Karpas-422 (cell line): ENCODE measurements at regions not wholly inside any gene's neighbourhood (a gene's known extent, or its start where the extent isn't known, plus 50 kb on each side); places are given as distances from the start of the nearest gene placed in this dataset. TPM values are rescaled to one million over a fixed set of nuclear protein-coding genes. Genes with fewer than 3 reads are reported as not detected.

Source experiments
- DNase-seq: peaks from one replicate; pipeline ENCODE4 v3.0.0-alpha.2; 2015
- H2AFZ ChIP-seq: fragments of 200-600 bp; sonication (generic); 2 replicates; pipeline ENCODE4 v1.6.1; 2014; ENCODE audit warnings: antibody characterized with exemption, low read length, mixed read lengths
- H3K27ac ChIP-seq: fragments of 200-600 bp; sonication (generic); 2 replicates; pipeline ENCODE4 v1.5.1; 2014; ENCODE audit warnings: mild to moderate bottlenecking, low read length, moderate library complexity
- H3K27me3 ChIP-seq: fragments of 200-600 bp; sonication (generic); 2 replicates; pipeline ENCODE4 v1.6.1; 2014; ENCODE audit warnings: low read length, mixed read lengths
- H3K36me3 ChIP-seq: fragments of 200-600 bp; sonication (generic); 2 replicates; pipeline ENCODE4 v1.6.1; 2014; ENCODE audit warnings: low read length, mixed read lengths; ENCODE audit not compliant: insufficient read depth
- H3K4me1 ChIP-seq: fragments of 200-600 bp; sonication (generic); 2 replicates; pipeline ENCODE4 v1.6.1; 2014; ENCODE audit warnings: mild to moderate bottlenecking, low read length, mixed read lengths
- H3K4me2 ChIP-seq: fragments of 200-600 bp; sonication (generic); 2 replicates; pipeline ENCODE4 v1.6.1; 2014; ENCODE audit warnings: low read length, low read depth, mild to moderate bottlenecking; ENCODE audit not compliant: poor library complexity, severe bottlenecking
- H3K4me3 ChIP-seq: fragments of 200-600 bp; sonication (generic); 2 replicates; pipeline ENCODE4 v1.5.1; 2014; ENCODE audit warnings: mild to moderate bottlenecking, antibody characterized with exemption, low read length, mixed read lengths
- H3K79me2 ChIP-seq: fragments of 200-600 bp; sonication (generic); 2 replicates; pipeline ENCODE4 v1.6.1; 2014; ENCODE audit warnings: mild to moderate bottlenecking, low read length, mixed read lengths
- H3K9ac ChIP-seq: fragments of 200-600 bp; sonication (generic); 2 replicates; pipeline ENCODE4 v1.6.0; 2014; ENCODE audit warnings: low read length
- H3K9me2 ChIP-seq: fragments of 200-600 bp; sonication (generic), shearing (Covaris generic); replicated peaks from 2 replicates; pipeline ENCODE4 v1.6.0; 2014; ENCODE audit warnings: mild to moderate bottlenecking, low read length, moderate library complexity; ENCODE audit not compliant: insufficient read depth
- H3K9me3 ChIP-seq: fragments of 300-700, 200-600 bp; sonication (generic); 2 replicates; pipeline ENCODE4 v1.6.1; 2014; ENCODE audit warnings: low read length, mixed read lengths
- H4K20me1 ChIP-seq: fragments of 200-600 bp; sonication (generic); 2 replicates; pipeline ENCODE4 v1.6.1; 2014; ENCODE audit warnings: mild to moderate bottlenecking, antibody characterized with exemption, low read length, low read depth; ENCODE audit not compliant: insufficient read depth
- small RNA-seq: library from RNA; depleted of rRNA; stranded (forward); fragments of <200 nt; gene quantifications from one replicate; pipeline ENCODE3, GENCODE V24; 2014

- Histone ChIP-seq H2AFZ (no peak overlapping the region), H3K9ac (no peak overlapping the region), H3K27ac (no peak overlapping the region), H3K9me3 (no peaks in the 10 kb centered on the region), H3K4me2 (no peak overlapping the region), H3K36me3 (no peaks in the 10 kb centered on the region), H4K20me1 (no peaks in the 10 kb centered on the region), H3K27me3 (no peaks in the 10 kb centered on the region), H3K4me1 (no peaks in the 10 kb centered on the region), H3K4me3 (no peak overlapping the region), H3K79me2 (no peaks in the 10 kb centered on the region), H3K9me2 (no peaks in the 10 kb centered on the region)
- no peak for DNase-seq
Measured at GRCh38 chr3:35544976-35545375, 94.3 kb upstream of the ARPP21 start.

DNA sequence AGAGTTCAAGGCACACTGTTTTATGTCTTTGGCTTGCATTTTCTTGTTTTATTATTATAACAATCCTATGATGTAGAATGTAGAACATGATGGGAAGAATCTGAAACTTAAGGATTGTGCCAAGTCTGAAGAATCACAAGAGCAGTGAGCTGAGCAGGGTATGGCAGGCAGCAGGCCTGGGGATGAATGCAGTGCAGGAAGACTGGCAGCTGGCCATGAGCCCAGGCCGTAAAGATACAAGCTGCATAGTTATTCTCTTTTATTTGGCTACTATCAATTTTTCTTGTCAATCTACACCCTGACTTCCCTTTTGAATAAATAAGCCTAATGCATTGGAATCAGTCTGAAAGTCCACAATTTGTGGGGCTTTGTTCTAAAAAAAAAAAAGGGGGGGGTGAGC is 89.6 kb upstream of the ARPP21 start:
- no peaks in the 10 kb centered on the region for H3K36me3 ChIP-seq
- H3K4me2 ChIP-seq, result no peak overlapping the region
- no peaks in the 10 kb centered on the region for H4K20me1 ChIP-seq
- no peaks in the 10 kb centered on the region for H3K79me2 ChIP-seq
- H3K4me1 ChIP-seq, result no peaks in the 10 kb centered on the region
- no peaks in the 10 kb centered on the region; the same call in none of the 2 replicates for H3K9me2 ChIP-seq
- H3K27me3 ChIP-seq, result peaks cover 2% of the 10 kb centered on the region; the same call in 1 of the 2 replicates
- H3K9ac ChIP-seq, result no peak overlapping the region
- H3K4me3 ChIP-seq, result no peak overlapping the region
- H2AFZ ChIP-seq, result no peak overlapping the region
- no peak for DNase-seq
- no peaks in the 10 kb centered on the region for H3K9me3 ChIP-seq
- H3K27ac ChIP-seq, result no peak overlapping the region

DNA sequence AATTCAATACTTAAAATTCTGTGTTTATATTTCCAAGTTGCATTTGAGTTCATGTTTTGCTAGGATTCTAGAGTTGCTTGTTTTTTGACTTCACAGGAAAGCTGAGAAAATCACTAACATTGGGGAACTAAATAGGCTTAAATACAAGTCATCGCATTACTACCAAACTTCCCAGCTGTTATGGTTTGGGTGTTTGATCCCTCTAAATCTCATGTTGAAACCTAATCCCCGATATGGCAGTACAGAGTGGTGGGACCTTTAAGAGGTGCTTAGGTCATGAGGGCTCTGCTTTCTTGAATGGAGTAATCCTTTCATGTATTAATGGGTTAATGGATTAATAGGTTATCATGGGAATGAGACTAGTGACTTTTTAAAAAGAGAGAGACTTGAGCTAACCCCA is 77.2 kb upstream of the ARPP21 start:
- H3K27me3 ChIP-seq, result no peaks in the 10 kb centered on the region
- H4K20me1 ChIP-seq, result no peaks in the 10 kb centered on the region
- no peak overlapping the region for H3K4me2 ChIP-seq
- H2AFZ ChIP-seq, result no peak overlapping the region
- no peak overlapping the region for H3K9ac ChIP-seq
- H3K4me3 ChIP-seq, result no peak overlapping the region
- H3K36me3 ChIP-seq, result no peaks in the 10 kb centered on the region
- H3K9me3 ChIP-seq, result no peaks in the 10 kb centered on the region; the same call in 1 of the 2 replicates
- H3K9me2 ChIP-seq, result no peaks in the 10 kb centered on the region
- H3K79me2 ChIP-seq, result no peaks in the 10 kb centered on the region
- H3K27ac ChIP-seq, result no peak overlapping the region
- H3K4me1 ChIP-seq, result no peaks in the 10 kb centered on the region
- no peak for DNase-seq

DNA sequence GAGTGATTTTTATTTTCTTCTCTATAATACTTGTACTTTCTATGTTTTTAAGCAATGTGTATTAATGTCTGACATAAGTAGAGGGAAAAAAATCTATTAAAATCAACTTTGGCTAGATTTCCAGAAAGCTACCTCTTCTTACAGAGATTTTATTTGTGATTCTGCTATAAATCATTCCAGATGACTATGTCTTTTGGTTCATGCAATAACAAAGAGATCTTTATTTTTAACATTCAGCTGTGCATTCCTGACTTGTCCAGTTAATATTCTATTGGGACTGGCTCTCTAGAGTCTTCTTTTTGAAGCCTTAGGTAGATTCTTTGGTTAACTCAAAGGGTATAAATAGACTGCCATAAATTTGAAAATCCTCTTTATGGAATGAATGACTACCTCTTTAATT is 74.3 kb upstream of the ARPP21 start:
- DNase-seq, result no peak
- H4K20me1 ChIP-seq, result no peaks in the 10 kb centered on the region
- no peaks in the 10 kb centered on the region for H3K79me2 ChIP-seq
- no peak overlapping the region for H3K4me3 ChIP-seq
- no peaks in the 10 kb centered on the region for H3K27me3 ChIP-seq
- H3K4me2 ChIP-seq, result no peak overlapping the region
- no peaks in the 10 kb centered on the region for H3K36me3 ChIP-seq
- no peaks in the 10 kb centered on the region for H3K9me3 ChIP-seq
- no peaks in the 10 kb centered on the region for H3K4me1 ChIP-seq
- H2AFZ ChIP-seq, result no peak overlapping the region
- H3K27ac ChIP-seq, result no peak overlapping the region
- H3K9ac ChIP-seq, result no peak overlapping the region
- H3K9me2 ChIP-seq, result no peaks in the 10 kb centered on the region

Small RNA genes in the stretch of these regions (small RNA-seq; reads per million reads assigned to genes)
- gene RNU6-243P, result not detected
